SK-N-SH (cell line): ENCODE measurements at regions not wholly inside any gene's neighbourhood (a gene's known extent, or its start where the extent isn't known, plus 50 kb on each side); places are given as distances from the start of the nearest gene placed in this dataset.

Source experiments
- CTCF ChIA-PET: fragments of 300-600, 350-600 bp; formaldehyde crosslinking; extraction: SDS; loops from one replicate; lab custom pipeline; 2021; lab: Yijun Ruan, JAX
- POLR2A ChIA-PET: fragments of 350-600 bp; sonication (Branson Sonifier 250); formaldehyde crosslinking; extraction: SDS; loops from one replicate; lab custom pipeline; 2020; ENCODE audit warnings: antibody characterized with exemption, inconsistent platforms; lab: Yijun Ruan, JAX
- DNase-seq: peaks from one replicate; pipeline ENCODE4 v3.0.0; 2012
- H2AFZ ChIP-seq: fragments of 200-600 bp; sonication (generic); 2 replicates; pipeline ENCODE4 v1.8.1; 2016; ENCODE audit warnings: antibody characterized with exemption, mild to moderate bottlenecking, low read depth
- H3F3A ChIP-seq: fragments of 200-600 bp; sonication (generic); replicated peaks from 2 replicates; pipeline ENCODE3; 2016; ENCODE audit warnings: antibody characterized with exemption, mild to moderate bottlenecking; ENCODE audit not compliant: insufficient read depth
- H3K27ac ChIP-seq, 2 experiments: fragments of 200-500 bp in 1 of 2; fragments of 200-600 bp in 1 of 2; sonication (Bioruptor generic) in 1 of 2; sonication (generic), shearing (Covaris generic) in 1 of 2; 2 replicates each; pipeline versions ENCODE4 v1.5.1 to v1.6.1; 2014 to 2016; ENCODE audit warnings: low read depth in 2 of 2, inconsistent platforms in 1 of 2, low read length in 1 of 2, mild to moderate bottlenecking in 1 of 2, mixed read lengths in 1 of 2
- H3K27me3 ChIP-seq: fragments of 200-600 bp; sonication (generic), shearing (Covaris generic); 2 replicates; pipeline ENCODE4 v1.6.1; 2016; ENCODE audit warnings: mixed run types; ENCODE audit not compliant: insufficient read depth
- H3K36me3 ChIP-seq, 2 experiments: fragments of 200-500 bp in 1 of 2; fragments of 200-600 bp in 1 of 2; sonication (Bioruptor generic) in 1 of 2; sonication (generic) in 1 of 2; replicated peaks in 1 of 2; 2 replicates each; pipeline versions ENCODE3 to v1.5.1; 2014 to 2016; ENCODE audit warnings: low read length in 1 of 2, mild to moderate bottlenecking in 1 of 2; ENCODE audit not compliant: insufficient read depth in 2 of 2, control insufficient read depth in 1 of 2
- H3K4me1 ChIP-seq, 2 experiments: fragments of 200-500 bp in 1 of 2; fragments of 200-600 bp in 1 of 2; sonication (Bioruptor generic) in 1 of 2; sonication (generic), shearing (Covaris generic) in 1 of 2; 2 replicates each; pipeline versions ENCODE4 v1.5.1 to v1.6.1; 2014 to 2016; ENCODE audit warnings: low read depth in 1 of 2, low read length in 1 of 2, mixed run types in 1 of 2; ENCODE audit not compliant: insufficient read depth in 2 of 2, control insufficient read depth in 1 of 2
- H3K4me2 ChIP-seq: fragments of 200-600 bp; sonication (generic), shearing (Covaris generic); 2 replicates; pipeline ENCODE4 v1.6.1; 2017; ENCODE audit warnings: mixed run types
- H3K4me3 ChIP-seq, 2 experiments: fragments of 200-500 bp in 1 of 2; fragments of 200-600 bp in 1 of 2; sonication (Bioruptor generic) in 1 of 2; sonication (generic), shearing (Covaris generic) in 1 of 2; 2 replicates each; pipeline versions ENCODE4 v1.5.1 to v1.8.1; 2014 to 2016; ENCODE audit warnings: low read depth in 2 of 2, inconsistent platforms in 1 of 2, low read length in 1 of 2, mild to moderate bottlenecking in 1 of 2, mixed read lengths in 1 of 2, moderate library complexity in 1 of 2
- H3K79me2 ChIP-seq: fragments of 200-600 bp; sonication (generic); 2 replicates; pipeline ENCODE4 v1.8.1; 2017; ENCODE audit warnings: mild to moderate bottlenecking; ENCODE audit not compliant: insufficient read depth
- H3K9ac ChIP-seq: fragments of 200-600 bp; sonication (generic); 2 replicates; pipeline ENCODE4 v1.6.1; 2017; ENCODE audit warnings: mixed run types
- H3K9me2 ChIP-seq: fragments of 200-600 bp; sonication (generic); 2 replicates; pipeline ENCODE4 v1.6.1; 2017; ENCODE audit warnings: mixed run types
- H3K9me3 ChIP-seq: fragments of 200-600 bp; sonication (generic); 2 replicates; pipeline ENCODE4 v1.6.1; 2017; ENCODE audit warnings: mixed run types, mild to moderate bottlenecking, moderate library complexity
- H4K20me1 ChIP-seq: fragments of 200-600 bp; sonication (generic); 2 replicates; pipeline ENCODE4 v1.6.1; 2017; ENCODE audit warnings: mild to moderate bottlenecking, mixed run types; ENCODE audit not compliant: insufficient read depth
- CTCF ChIP-seq: fragments of 200-600 bp; sonication (generic); IDR thresholded peaks from 2 replicates; pipeline ENCODE4 v1.6.1; 2017; ENCODE audit warnings: antibody characterized with exemption, mild to moderate bottlenecking, moderate library complexity
- MEF2A ChIP-seq: IDR thresholded peaks from 2 replicates; pipeline ENCODE4 v1.4.0; 2012; ENCODE audit warnings: low read depth, borderline replicate concordance
- MXI1 ChIP-seq: IDR thresholded peaks from 2 replicates; pipeline ENCODE4 v1.6.1; 2012; ENCODE audit warnings: mild to moderate bottlenecking, low read depth, low read length, improper control_type of control experiment
- PBX3 ChIP-seq: IDR thresholded peaks from 2 replicates; pipeline ENCODE4; 2012
- RAD21 ChIP-seq: IDR thresholded peaks from 2 replicates; pipeline ENCODE4 v1.6.1; 2012; ENCODE audit warnings: mild to moderate bottlenecking, low read length
- RCOR1 ChIP-seq: fragments of 150-350 bp; IDR thresholded peaks from 2 replicates; pipeline ENCODE4 v1.6.1; 2017; ENCODE audit warnings: antibody characterized with exemption, low read length
- USF2 ChIP-seq: fragments of 150-350 bp; IDR thresholded peaks from 2 replicates; pipeline ENCODE4 v1.6.1; 2017; ENCODE audit warnings: antibody characterized with exemption, low read length, low read depth, borderline replicate concordance
- WGBS: methylation state at CpG from one replicate; pipeline ENCODE4 v1.1.6; 2017; ENCODE audit warnings: low lambda C conversion rate; 5-methylcytosine and 5-hydroxymethylcytosine counted together

GRCh38 chr9:95627802-95628201 is 111.0 kb upstream of the PTCH1 start:
- no peaks in the 10 kb centered on the region for H3K4me1 ChIP-seq
- no peaks in the 10 kb centered on the region for H4K20me1 ChIP-seq
- H3K9ac ChIP-seq, result no peak overlapping the region
- no peaks in the 10 kb centered on the region for H3F3A ChIP-seq
- H3K4me2 ChIP-seq, result no peak overlapping the region
- TF ChIP-seq PBX3 (0 out of 2 replicates have a peak, but pooled peaks have one; percentile 12), MXI1 (no peak)
- TF ChIP-seq, all 33 proteins: peak for 1
- DNase-seq, result no peak
- ChIA-PET CTCF (no interaction called here), POLR2A (no interaction called here)
- Histone ChIP-seq H3K9me2 (no peaks in the 10 kb centered on the region), H3K36me3 (no peaks in the 10 kb centered on the region), H3K79me2 (no peaks in the 10 kb centered on the region), H3K9me3 (no peaks in the 10 kb centered on the region; the same call in 1 of the 2 replicates), H3K27ac (no peak overlapping the region), H3K27me3 (no peaks in the 10 kb centered on the region), H3K4me3 (no peak overlapping the region), H2AFZ (no peak overlapping the region)
- 42% methylated on average over 8 of the region's 8 CpGs for WGBS

GRCh38 chr9:95626885-95627558 is 110.3 kb upstream of the PTCH1 start:
- H3F3A ChIP-seq, result no peaks in the 10 kb centered on the region
- ChIA-PET POLR2A (no interaction called here), CTCF (interaction anchor here (0.6 kb wide), 1 partner anchor 111 kb away, joined by 3 read pairs; no protein-coding TSS in a partner anchor)
- H3K79me2 ChIP-seq, result no peaks in the 10 kb centered on the region
- no peaks in the 10 kb centered on the region for H3K36me3 ChIP-seq
- H2AFZ ChIP-seq, result no peak overlapping the region
- no peak for DNase-seq
- H3K27me3 ChIP-seq, result no peaks in the 10 kb centered on the region
- H3K4me2 ChIP-seq, result no peak overlapping the region
- H3K9ac ChIP-seq, result no peak overlapping the region
- TF ChIP-seq USF2 (no peak), MEF2A (no peak), CTCF (no peak), RAD21 (no peak), RCOR1 (no peak)
- no peaks in the 10 kb centered on the region; the same call in 1 of the 2 replicates for H3K9me3 ChIP-seq
- no peaks in the 10 kb centered on the region for H3K4me1 ChIP-seq
- no peak overlapping the region for H3K4me3 ChIP-seq
- no peaks in the 10 kb centered on the region for H3K9me2 ChIP-seq
- H4K20me1 ChIP-seq, result no peaks in the 10 kb centered on the region
- 73% methylated on average over 19 of the region's 21 CpGs for WGBS
- no peak overlapping the region for H3K27ac ChIP-seq
